Parathyroid adenoma (tissue), 2 donors: ENCODE measurements at regions not wholly inside any gene's neighbourhood (a gene's known extent, or its start where the extent isn't known, plus 50 kb on each side); places are given as distances from the start of the nearest gene placed in this dataset.

Experiments
- H2AFZ ChIP-seq: fragments of 300-600 bp; sonication (generic); one replicate; pipeline ENCODE4 v1.7.0; 2017; ENCODE audit warnings: antibody characterized with exemption, mild to moderate bottlenecking
- H3K27ac ChIP-seq: fragments of 300-600 bp; sonication (generic); one replicate; pipeline ENCODE4 v1.7.0; 2017
- H3K27me3 ChIP-seq: fragments of 300-600 bp; sonication (generic); one replicate; pipeline ENCODE4 v1.7.0; 2017; ENCODE audit warnings: low read length; ENCODE audit not compliant: control insufficient read depth, insufficient read depth
- H3K36me3 ChIP-seq: fragments of 300-600 bp; sonication (generic); one replicate; pipeline ENCODE4 v1.7.0; 2017; ENCODE audit warnings: low read length; ENCODE audit not compliant: control insufficient read depth, insufficient read depth
- H3K4me1 ChIP-seq: fragments of 300-600 bp; sonication (generic); one replicate; pipeline ENCODE4 v1.7.0; 2017; ENCODE audit warnings: control low read depth
- H3K4me2 ChIP-seq: fragments of 300-600 bp; sonication (generic); one replicate; pipeline ENCODE4 v1.7.0; 2017; ENCODE audit warnings: low read length
- H3K4me3 ChIP-seq: fragments of 300-600 bp; sonication (generic); one replicate; pipeline ENCODE4 v1.7.0; 2017; ENCODE audit warnings: low read depth, low read length
- H3K79me2 ChIP-seq: fragments of 300-600 bp; sonication (generic); one replicate; pipeline ENCODE4 v1.7.0; 2017; ENCODE audit warnings: control low read depth
- H3K9ac ChIP-seq: fragments of 300-600 bp; sonication (generic); one replicate; pipeline ENCODE4 v1.7.0; 2017; ENCODE audit warnings: mild to moderate bottlenecking
- H3K9me3 ChIP-seq: fragments of 300-600 bp; sonication (generic); one replicate; pipeline ENCODE4 v1.7.0; 2017; ENCODE audit warnings: low read length; ENCODE audit not compliant: control insufficient read depth
- CTCF ChIP-seq: fragments of 300-600 bp; sonication (generic); IDR thresholded peaks from one replicate; pipeline ENCODE4 v1.7.0; 2017; ENCODE audit warnings: antibody characterized with exemption, mild to moderate bottlenecking
- donor health status: primary hyperparathyroidism.

- TF ChIP-seq CTCF: no peak
- Histone ChIP-seq H3K79me2 (no peaks in the 10 kb centered on the region), H3K27ac (no peak overlapping the region), H3K9ac (no peak overlapping the region), H3K4me2 (no peak overlapping the region), H3K4me3 (no peak overlapping the region), H3K9me3 (no peaks in the 10 kb centered on the region), H2AFZ (no peak overlapping the region), H3K27me3 (no peaks in the 10 kb centered on the region), H3K36me3 (no peaks in the 10 kb centered on the region), H3K4me1 (no peaks in the 10 kb centered on the region)
Measured at GRCh38 chrX:125131164-125131563, 188.5 kb upstream of the TEX13C start.

- TF ChIP-seq CTCF: peak; percentile 16
- Histone ChIP-seq H3K27ac (no peak overlapping the region), H3K4me3 (no peak overlapping the region), H3K9ac (no peak overlapping the region), H2AFZ (no peak overlapping the region), H3K4me2 (no peak overlapping the region), H3K9me3 (no peaks in the 10 kb centered on the region), H3K36me3 (no peaks in the 10 kb centered on the region), H3K79me2 (no peaks in the 10 kb centered on the region), H3K4me1 (no peaks in the 10 kb centered on the region), H3K27me3 (no peaks in the 10 kb centered on the region)
Measured at GRCh38 chrX:125132274-125132673, 187.4 kb upstream of the TEX13C start.

- H2AFZ ChIP-seq: no peak overlapping the region
- no peaks in the 10 kb centered on the region for H3K27me3 ChIP-seq
- H3K4me1 ChIP-seq: no peaks in the 10 kb centered on the region
- H3K9me3 ChIP-seq: no peaks in the 10 kb centered on the region
- H3K27ac ChIP-seq: no peak overlapping the region
- no peak overlapping the region for H3K4me3 ChIP-seq
- H3K9ac ChIP-seq: no peak overlapping the region
- no peak overlapping the region for H3K4me2 ChIP-seq
- TF ChIP-seq CTCF: no peak
- no peaks in the 10 kb centered on the region for H3K79me2 ChIP-seq
- H3K36me3 ChIP-seq: no peaks in the 10 kb centered on the region
Measured at GRCh38 chrX:125137521-125137920, 182.2 kb upstream of the TEX13C start.

GRCh38 chrX:125150231-125150630 is 169.4 kb upstream of the TEX13C start:
- Histone ChIP-seq H2AFZ (no peak overlapping the region), H3K4me2 (no peak overlapping the region), H3K27me3 (no peaks in the 10 kb centered on the region), H3K9me3 (no peaks in the 10 kb centered on the region), H3K36me3 (no peaks in the 10 kb centered on the region), H3K27ac (no peak overlapping the region), H3K4me1 (no peaks in the 10 kb centered on the region), H3K9ac (no peak overlapping the region), H3K79me2 (no peaks in the 10 kb centered on the region), H3K4me3 (no peak overlapping the region)
- no peak for TF ChIP-seq CTCF

- Histone ChIP-seq H3K9me3 (no peaks in the 10 kb centered on the region), H3K79me2 (no peaks in the 10 kb centered on the region), H3K4me2 (no peak overlapping the region), H3K4me1 (no peaks in the 10 kb centered on the region), H2AFZ (no peak overlapping the region), H3K36me3 (no peaks in the 10 kb centered on the region), H3K27ac (no peak overlapping the region), H3K9ac (no peak overlapping the region), H3K4me3 (no peak overlapping the region), H3K27me3 (no peaks in the 10 kb centered on the region)
- TF ChIP-seq CTCF: no peak
Measured at GRCh38 chrX:125151146-125151545, 168.5 kb upstream of the TEX13C start.
